CD4-positive, alpha-beta T cell (primary cell): ENCODE measurements at regions not wholly inside any gene's neighbourhood (a gene's known extent, or its start where the extent isn't known, plus 50 kb on each side); places are given as distances from the start of the nearest gene placed in this dataset.

ENCODE experiments used
- ATAC-seq: fragments of 200-7000 bp; cut with Tn5 transposase; one replicate; pipeline ENCODE4 v1.10.0; 2022; ENCODE audit warnings: mild to moderate bottlenecking; ENCODE audit not compliant: poor library complexity
- CTCF ChIA-PET: fragments of 350-600 bp; sonication (Branson Sonifier 250); formaldehyde crosslinking; loops from one replicate; lab custom pipeline; 2021; ENCODE audit warnings: antibody characterized with exemption, inconsistent platforms; lab: Charles Lee
- POLR2A ChIA-PET: fragments of 350-600 bp; sonication (Branson Sonifier 250); formaldehyde crosslinking; loops from one replicate; lab custom pipeline; 2021; ENCODE audit warnings: antibody characterized with exemption, inconsistent platforms; lab: Charles Lee
- DNase-seq, 14 experiments: peaks; one replicate each; pipeline ENCODE4 v3.0.0-alpha.2; 2013 to 2020; ENCODE audit warnings: mixed read lengths in 2 of 14
- H3K27ac ChIP-seq, 2 donors: one replicate each; pipeline versions ENCODE4 v1.5.1 to v1.7.0; 2013; ENCODE audit warnings: low read length in 2 of 2, low read depth in 1 of 2, mild to moderate bottlenecking in 1 of 2
- H3K27me3 ChIP-seq, 2 experiments: 1 replicate in 1 of 2; 2 replicates in 1 of 2; pipeline versions ENCODE4 v1.6.1 to v1.7.0; 2013; ENCODE audit warnings: low read length in 2 of 2, control low read depth in 1 of 2, mild to moderate bottlenecking in 1 of 2, moderate library complexity in 1 of 2; ENCODE audit not compliant: insufficient read depth in 2 of 2, control insufficient read depth in 1 of 2
- H3K36me3 ChIP-seq: one replicate; pipeline ENCODE4 v1.6.1; 2013; ENCODE audit warnings: low read length, control low read depth; ENCODE audit not compliant: insufficient read depth
- H3K4me1 ChIP-seq: one replicate; pipeline ENCODE4 v1.6.1; 2013; ENCODE audit warnings: low read length, control low read depth; ENCODE audit not compliant: insufficient read depth
- H3K4me3 ChIP-seq: one replicate; pipeline ENCODE4 v1.5.1; 2013; ENCODE audit warnings: mild to moderate bottlenecking, low read length, moderate library complexity
- H3K9me3 ChIP-seq, 2 experiments: 1 replicate in 1 of 2; 2 replicates in 1 of 2; pipeline versions ENCODE4 v1.6.1 to v1.7.0; 2013; ENCODE audit warnings: low read length in 2 of 2, mild to moderate bottlenecking in 2 of 2, control low read depth in 1 of 2, moderate library complexity in 1 of 2; ENCODE audit not compliant: control insufficient read depth in 1 of 2, insufficient read depth in 1 of 2
- H3K27ac Mint-ChIP-seq: one replicate; pipeline ENCODE4 v1.8.0; 2020; ENCODE audit warnings: mixed read lengths
- H3K27me3 Mint-ChIP-seq: one replicate; pipeline ENCODE4 v1.8.0; 2021; ENCODE audit warnings: mixed read lengths
- H3K36me3 Mint-ChIP-seq: one replicate; pipeline ENCODE4 v1.8.0; 2021; ENCODE audit warnings: low read depth, mixed read lengths
- H3K4me1 Mint-ChIP-seq: one replicate; pipeline ENCODE4 v1.8.0; 2021; ENCODE audit warnings: low read depth, mixed read lengths
- H3K4me3 Mint-ChIP-seq: one replicate; pipeline ENCODE4 v1.8.0; 2020; ENCODE audit warnings: mild to moderate bottlenecking, mixed read lengths
- H3K9me3 Mint-ChIP-seq: one replicate; pipeline ENCODE4 v1.8.0; 2020; ENCODE audit warnings: mixed read lengths
- intact Hi-C, 2 experiments: fragments of 100-400 bp; cut with DNase I in 1 of 2; cut with micrococcal nuclease in 1 of 2; formaldehyde crosslinking; loops; one replicate each; pipeline versions ENCODE4 v1.15.1 to v1.9.0; 2023 to 2025; cut with DNase I, micrococcal nuclease
- TF ChIP-seq, protein P1 (sequence below): fragments of 200-600 bp; IDR thresholded peaks from one replicate; pipeline ENCODE4 v1.8.0; 2022; ENCODE audit warnings: antibody characterized with exemption, mild to moderate bottlenecking

DNA sequence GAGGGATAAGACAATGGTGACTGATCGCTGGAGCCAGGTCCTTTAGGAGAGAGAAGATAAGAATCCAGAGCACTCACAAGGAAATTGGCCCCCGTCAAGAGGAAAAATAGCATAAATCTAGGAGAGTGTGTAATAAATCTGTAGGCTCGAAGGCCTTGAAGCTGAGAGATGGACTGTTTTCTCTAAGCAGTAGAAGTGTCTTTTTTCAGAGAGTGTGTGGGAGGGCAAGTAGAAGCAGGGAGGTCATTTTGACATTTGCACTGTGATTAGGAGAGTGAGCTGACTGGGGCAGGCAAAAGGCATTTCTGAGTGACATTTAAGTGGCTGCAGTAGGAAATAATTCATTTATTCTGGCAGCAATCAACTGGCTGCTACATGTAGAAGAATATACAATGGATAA, 78.0 kb upstream of the DDHD1 start:
- POLR2A ChIA-PET: no interaction called here
- Histone ChIP-seq H3K9me3 (peaks cover 0 to 11% of the 10 kb centered on the region in 2 experiments), H3K27me3 (no peaks in the 10 kb centered on the region), H3K36me3 (no peaks in the 10 kb centered on the region), H3K4me1 (no peaks in the 10 kb centered on the region), H3K27ac (no peak overlapping the region), H3K4me3 (no peak overlapping the region)
- Mint-ChIP-seq H3K9me3 (peaks cover under 1% of the 10 kb centered on the region), H3K4me3 (no peak overlapping the region), H3K36me3 (no peaks in the 10 kb centered on the region), H3K27ac (no peak overlapping the region), H3K27me3 (no peaks in the 10 kb centered on the region), H3K4me1 (no peaks in the 10 kb centered on the region)
- ATAC-seq: no peak
- intact Hi-C loops: no loop called here
- DNase-seq: no peak
- CTCF ChIA-PET: no interaction called here
- TF ChIP-seq, protein P1, sequence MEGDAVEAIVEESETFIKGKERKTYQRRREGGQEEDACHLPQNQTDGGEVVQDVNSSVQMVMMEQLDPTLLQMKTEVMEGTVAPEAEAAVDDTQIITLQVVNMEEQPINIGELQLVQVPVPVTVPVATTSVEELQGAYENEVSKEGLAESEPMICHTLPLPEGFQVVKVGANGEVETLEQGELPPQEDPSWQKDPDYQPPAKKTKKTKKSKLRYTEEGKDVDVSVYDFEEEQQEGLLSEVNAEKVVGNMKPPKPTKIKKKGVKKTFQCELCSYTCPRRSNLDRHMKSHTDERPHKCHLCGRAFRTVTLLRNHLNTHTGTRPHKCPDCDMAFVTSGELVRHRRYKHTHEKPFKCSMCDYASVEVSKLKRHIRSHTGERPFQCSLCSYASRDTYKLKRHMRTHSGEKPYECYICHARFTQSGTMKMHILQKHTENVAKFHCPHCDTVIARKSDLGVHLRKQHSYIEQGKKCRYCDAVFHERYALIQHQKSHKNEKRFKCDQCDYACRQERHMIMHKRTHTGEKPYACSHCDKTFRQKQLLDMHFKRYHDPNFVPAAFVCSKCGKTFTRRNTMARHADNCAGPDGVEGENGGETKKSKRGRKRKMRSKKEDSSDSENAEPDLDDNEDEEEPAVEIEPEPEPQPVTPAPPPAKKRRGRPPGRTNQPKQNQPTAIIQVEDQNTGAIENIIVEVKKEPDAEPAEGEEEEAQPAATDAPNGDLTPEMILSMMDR: no peak

DNA sequence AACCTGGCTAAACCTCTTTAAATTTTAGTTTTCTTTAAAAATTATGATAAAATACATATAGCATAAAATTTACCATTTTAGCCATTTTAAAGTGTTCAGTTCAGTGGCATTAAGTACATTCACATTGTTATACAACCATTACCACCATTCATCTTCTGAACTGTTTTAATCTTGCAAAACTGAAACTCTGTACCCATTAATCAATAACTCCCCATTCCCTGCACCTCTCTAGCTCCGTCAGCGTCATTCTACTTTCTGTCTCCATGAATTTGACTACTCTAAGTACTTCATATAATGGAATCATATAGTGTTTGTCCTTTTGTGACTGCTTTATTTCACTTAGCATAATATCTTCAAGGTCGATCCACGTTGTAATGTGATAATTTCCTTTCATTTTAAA, 75.8 kb upstream of the DDHD1 start:
- Histone ChIP-seq H3K9me3 (peaks cover 4 to 11% of the 10 kb centered on the region in 2 experiments), H3K36me3 (no peaks in the 10 kb centered on the region), H3K4me1 (no peaks in the 10 kb centered on the region), H3K4me3 (no peak overlapping the region), H3K27ac (no peak overlapping the region), H3K27me3 (no peaks in the 10 kb centered on the region)
- no peak overlapping the region for H3K27ac Mint-ChIP-seq
- ChIA-PET POLR2A (no interaction called here), CTCF (interaction anchor here (0.9 kb wide), 1 partner anchor 11 kb away, joined by 3 read pairs; no protein-coding TSS in a partner anchor)
- no peaks in the 10 kb centered on the region for H3K27me3 Mint-ChIP-seq
- peaks cover 9% of the 10 kb centered on the region for H3K9me3 Mint-ChIP-seq
- H3K36me3 Mint-ChIP-seq: peaks cover 17% of the 10 kb centered on the region
- intact Hi-C loops: no loop called here
- no peak for DNase-seq
- no peak overlapping the region for H3K4me3 Mint-ChIP-seq
- TF ChIP-seq, protein P1: no peak
- ATAC-seq: no peak
- no peaks in the 10 kb centered on the region for H3K4me1 Mint-ChIP-seq

DNA sequence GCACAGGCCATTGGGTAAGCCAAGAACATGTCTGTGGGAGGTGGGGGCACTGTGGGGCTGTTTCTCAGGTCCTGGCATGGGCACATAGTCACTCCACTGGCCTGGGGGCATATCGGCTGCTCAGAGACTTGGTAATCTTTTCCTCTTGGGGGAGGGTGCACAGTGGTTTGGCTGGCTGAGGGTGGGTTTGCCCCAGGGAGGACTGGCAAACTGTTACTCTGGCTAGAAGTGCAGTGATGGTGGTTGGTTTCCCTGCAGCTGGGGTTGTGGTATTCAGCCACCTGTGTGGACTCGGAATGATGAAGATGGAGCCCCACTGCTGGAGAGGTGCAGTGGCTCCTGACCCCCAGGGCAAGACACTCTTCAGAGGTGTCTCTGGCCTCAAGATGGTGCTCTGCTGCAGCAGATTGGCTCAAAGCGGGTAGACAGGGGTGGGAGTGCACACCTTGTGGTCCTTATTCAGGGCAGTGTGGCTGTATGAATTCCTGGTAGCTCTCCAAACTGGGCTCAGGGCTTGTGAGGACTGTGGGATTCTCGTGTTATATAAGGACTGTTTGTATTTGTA, 74.1 kb upstream of the DDHD1 start:
- Mint-ChIP-seq H3K9me3 (peaks cover 9% of the 10 kb centered on the region), H3K4me3 (no peak overlapping the region), H3K4me1 (peaks cover 2% of the 10 kb centered on the region), H3K36me3 (peaks cover 22% of the 10 kb centered on the region), H3K27ac (no peak overlapping the region), H3K27me3 (no peaks in the 10 kb centered on the region)
- H3K27ac ChIP-seq: no peak overlapping the region
- DNase-seq (peak in 1 of 14 experiments; percentile 4), ATAC-seq (no peak)
- H3K4me3 ChIP-seq: no peak overlapping the region
- CTCF ChIA-PET: no interaction called here
- TF ChIP-seq, protein P1: no peak
- H3K27me3 ChIP-seq: no peaks in the 10 kb centered on the region
- peaks cover 4 to 11% of the 10 kb centered on the region in 2 experiments for H3K9me3 ChIP-seq
- POLR2A ChIA-PET: no interaction called here
- intact Hi-C loops: no loop called here
- H3K36me3 ChIP-seq: no peaks in the 10 kb centered on the region
- H3K4me1 ChIP-seq: no peaks in the 10 kb centered on the region
